GM23338 (cell line): ENCODE measurements at regions not wholly inside any gene's neighbourhood (a gene's known extent, or its start where the extent isn't known, plus 50 kb on each side); places are given as distances from the start of the nearest gene placed in this dataset.

Experiments used
- ATAC-seq: fragments of 200-7000 bp; cut with Tn5 transposase; 3 replicates; pipeline ENCODE4 v1.9.1; 2020
- DNase-seq: peaks from one replicate; pipeline ENCODE4 v3.0.0-alpha.2; 2015; ENCODE audit warnings: low spot score
- H2AFZ ChIP-seq: fragments of 200-600 bp; sonication (generic); 2 replicates; pipeline ENCODE4 v1.8.0; 2016; ENCODE audit warnings: antibody characterized with exemption, mild to moderate bottlenecking, moderate library complexity
- H3F3A ChIP-seq: fragments of 200-600 bp; sonication (generic); replicated peaks from 2 replicates; pipeline ENCODE4 v1.8.0; 2017; ENCODE audit warnings: antibody characterized with exemption, mixed run types, low read depth
- H3K27ac ChIP-seq: fragments of 200-600 bp; sonication (generic); 2 replicates; pipeline ENCODE4 v1.6.1; 2016; ENCODE audit warnings: low read depth
- H3K27me3 ChIP-seq: fragments of 200-600 bp; sonication (generic); 2 replicates; pipeline ENCODE4 v1.8.0; 2016; ENCODE audit warnings: mild to moderate bottlenecking, mixed run types, moderate library complexity; ENCODE audit not compliant: insufficient read depth
- H3K36me3 ChIP-seq: fragments of 200-600 bp; sonication (generic); 2 replicates; pipeline ENCODE4 v1.8.0; 2016; ENCODE audit warnings: mild to moderate bottlenecking; ENCODE audit not compliant: insufficient read depth
- H3K4me1 ChIP-seq: fragments of 200-600 bp; sonication (generic); 2 replicates; pipeline ENCODE4 v1.8.0; 2016; ENCODE audit warnings: mild to moderate bottlenecking, moderate library complexity; ENCODE audit not compliant: insufficient read depth
- H3K4me2 ChIP-seq: fragments of 200-600 bp; sonication (generic); 2 replicates; pipeline ENCODE4 v1.7.1; 2017; ENCODE audit warnings: mixed run types
- H3K4me3 ChIP-seq: fragments of 200-600 bp; sonication (generic); 2 replicates; pipeline ENCODE4 v1.6.1; 2016; ENCODE audit warnings: mixed run types
- H3K79me2 ChIP-seq: fragments of 200-600 bp; sonication (generic); replicated peaks from 2 replicates; pipeline ENCODE4 v1.8.0; 2017; ENCODE audit warnings: mild to moderate bottlenecking; ENCODE audit not compliant: insufficient read depth
- H3K9me2 ChIP-seq: fragments of 200-600 bp; sonication (generic); 2 replicates; pipeline ENCODE4 v1.8.0; 2017; ENCODE audit not compliant: insufficient read depth
- H4K20me1 ChIP-seq: fragments of 200-600 bp; sonication (generic); replicated peaks from 2 replicates; pipeline ENCODE4 v1.8.0; 2017; ENCODE audit warnings: mild to moderate bottlenecking; ENCODE audit not compliant: insufficient read depth
- H3K27ac Mint-ChIP-seq: 2 replicates; pipeline ENCODE4 v1.8.0; 2020; ENCODE audit warnings: inconsistent platforms, mild to moderate bottlenecking, moderate library complexity, mixed read lengths
- H3K27me3 Mint-ChIP-seq: 3 replicates; pipeline ENCODE4 v1.8.0; 2022; ENCODE audit warnings: low read depth, mild to moderate bottlenecking, moderate library complexity, mixed read lengths, inconsistent platforms; ENCODE audit not compliant: insufficient read depth, poor library complexity
- H3K36me3 Mint-ChIP-seq: 3 replicates; pipeline ENCODE4 v1.8.0; 2021; ENCODE audit warnings: low read depth, mild to moderate bottlenecking, inconsistent platforms, moderate library complexity, mixed read lengths
- H3K4me1 Mint-ChIP-seq: 3 replicates; pipeline ENCODE4 v1.8.0; 2020; ENCODE audit warnings: mild to moderate bottlenecking, inconsistent platforms, mixed read lengths
- H3K4me3 Mint-ChIP-seq: 3 replicates; pipeline ENCODE4 v1.8.0; 2021; ENCODE audit warnings: moderate library complexity, mild to moderate bottlenecking, inconsistent platforms, mixed read lengths
- H3K9me3 Mint-ChIP-seq: 3 replicates; pipeline ENCODE4 v1.8.0; 2020; ENCODE audit warnings: moderate library complexity, mild to moderate bottlenecking, inconsistent platforms, mixed read lengths
- JUNB ChIP-seq: IDR thresholded peaks from one replicate; pipeline ENCODE4 v1.6.1; 2016; ENCODE audit warnings: antibody characterized with exemption; ENCODE audit not compliant: unreplicated experiment
- NANOG ChIP-seq: IDR thresholded peaks from 2 replicates; pipeline ENCODE4 v1.6.1; 2016; ENCODE audit warnings: antibody characterized with exemption, borderline replicate concordance
- POLR2AphosphoS5 ChIP-seq: IDR thresholded peaks from 2 replicates; pipeline ENCODE4 v1.6.1; 2016; ENCODE audit warnings: antibody characterized with exemption, low read depth
- REST ChIP-seq: IDR thresholded peaks from one replicate; pipeline ENCODE4 v1.6.1; 2018; ENCODE audit warnings: antibody characterized with exemption; ENCODE audit not compliant: unreplicated experiment
- ZNF462 ChIP-seq: fragments of 250-450 bp; sonication (Bioruptor Pico); IDR thresholded peaks from 2 replicates; pipeline ENCODE4 v1.5.0; 2020; ENCODE audit warnings: mild to moderate bottlenecking, moderate library complexity

- Histone ChIP-seq H3K27ac (no peak overlapping the region), H4K20me1 (no peaks in the 10 kb centered on the region), H3K4me1 (no peaks in the 10 kb centered on the region), H3K4me2 (no peak overlapping the region), H3K27me3 (no peaks in the 10 kb centered on the region), H3F3A (no peaks in the 10 kb centered on the region), H3K79me2 (no peaks in the 10 kb centered on the region), H3K4me3 (no peak overlapping the region), H3K9me2 (no peaks in the 10 kb centered on the region; the same call in 1 of the 2 replicates), H3K36me3 (no peaks in the 10 kb centered on the region), H2AFZ (peak overlapping the region; percentile 28; the same call in 1 of the 2 replicates)
- DNase-seq (no peak), ATAC-seq (no peak)
- no peak for TF ChIP-seq POLR2AphosphoS5
- TF ChIP-seq NANOG = no peak
- TF ChIP-seq ZNF462 (CRISPR knock-in tag) = no peak
- no peak for TF ChIP-seq JUNB
- TF ChIP-seq REST = no peak
- Mint-ChIP-seq H3K4me1 (peaks cover 12% of the 10 kb centered on the region; the same call in 2 of the 3 replicates), H3K36me3 (no peaks in the 10 kb centered on the region; the same call in 2 of the 3 replicates), H3K27me3 (peaks cover 1% of the 10 kb centered on the region), H3K27ac (no peak overlapping the region), H3K9me3 (peaks cover 7% of the 10 kb centered on the region; the same call in 2 of the 3 replicates), H3K4me3 (no peak overlapping the region)
These were observed 78.6 kb upstream of the SLC22A16 start for GRCh38 chr6:110554966-110555460.
